GM10266 (cell line): ENCODE measurements at regions not wholly inside any gene's neighbourhood (a gene's known extent, or its start where the extent isn't known, plus 50 kb on each side); places are given as distances from the start of the nearest gene placed in this dataset.

ENCODE experiments used
- DNase-seq: peaks from one replicate; pipeline ENCODE4 v3.0.0; 2012; ENCODE audit errors: extremely low spot score
- TF ChIP-seq, protein P1 (sequence below): IDR thresholded peaks from 2 replicates; pipeline ENCODE4 v1.5.1; 2012; ENCODE audit warnings: mild to moderate bottlenecking, low read depth; ENCODE audit not compliant: control insufficient read depth, insufficient read depth; ENCODE audit errors: missing control alignments

DNA sequence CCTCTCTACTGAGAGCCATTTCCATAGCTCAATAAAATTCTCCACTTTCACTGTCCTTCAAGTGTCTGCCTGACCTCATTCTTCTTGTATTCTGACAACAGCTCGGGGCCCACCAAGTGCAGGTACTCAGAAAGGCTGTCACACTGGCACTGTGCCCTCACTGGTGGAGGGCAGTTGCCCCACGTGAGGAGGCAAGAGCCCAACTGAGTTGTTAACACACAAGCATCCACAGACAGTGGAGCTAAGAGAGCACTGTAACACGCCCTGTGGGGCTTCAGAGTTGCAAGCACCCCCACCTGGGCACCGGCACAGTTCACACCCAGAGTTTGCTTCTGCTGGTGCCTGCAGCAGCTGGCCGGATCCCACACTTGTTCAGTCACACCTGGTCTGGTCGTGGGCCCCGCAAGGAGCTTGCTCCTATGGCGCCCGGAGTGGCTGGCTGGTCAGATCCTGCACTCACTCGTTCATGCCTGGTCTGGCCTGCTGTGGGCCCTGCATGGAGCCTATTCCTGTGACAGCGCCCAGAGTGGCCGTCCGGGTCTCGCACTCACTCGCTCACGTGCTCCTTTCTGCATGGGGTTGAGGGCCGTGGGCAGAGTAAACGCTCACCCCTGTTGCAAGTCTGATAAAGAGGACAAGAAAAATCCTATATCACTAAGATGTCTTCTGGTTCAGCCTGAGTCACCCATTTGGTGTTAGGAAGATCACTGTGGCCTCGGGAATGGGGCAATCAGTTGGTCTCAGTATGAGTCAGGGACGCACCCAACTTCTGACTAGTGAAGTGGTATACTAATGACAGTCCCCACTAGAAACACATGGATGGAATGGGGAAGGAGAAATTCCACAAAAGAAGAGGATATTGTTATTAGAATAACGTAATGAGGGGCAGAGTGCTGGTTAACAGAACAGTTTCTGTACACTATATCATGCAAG, 87.0 kb upstream of the CCNH start:
- TF ChIP-seq, protein P1, sequence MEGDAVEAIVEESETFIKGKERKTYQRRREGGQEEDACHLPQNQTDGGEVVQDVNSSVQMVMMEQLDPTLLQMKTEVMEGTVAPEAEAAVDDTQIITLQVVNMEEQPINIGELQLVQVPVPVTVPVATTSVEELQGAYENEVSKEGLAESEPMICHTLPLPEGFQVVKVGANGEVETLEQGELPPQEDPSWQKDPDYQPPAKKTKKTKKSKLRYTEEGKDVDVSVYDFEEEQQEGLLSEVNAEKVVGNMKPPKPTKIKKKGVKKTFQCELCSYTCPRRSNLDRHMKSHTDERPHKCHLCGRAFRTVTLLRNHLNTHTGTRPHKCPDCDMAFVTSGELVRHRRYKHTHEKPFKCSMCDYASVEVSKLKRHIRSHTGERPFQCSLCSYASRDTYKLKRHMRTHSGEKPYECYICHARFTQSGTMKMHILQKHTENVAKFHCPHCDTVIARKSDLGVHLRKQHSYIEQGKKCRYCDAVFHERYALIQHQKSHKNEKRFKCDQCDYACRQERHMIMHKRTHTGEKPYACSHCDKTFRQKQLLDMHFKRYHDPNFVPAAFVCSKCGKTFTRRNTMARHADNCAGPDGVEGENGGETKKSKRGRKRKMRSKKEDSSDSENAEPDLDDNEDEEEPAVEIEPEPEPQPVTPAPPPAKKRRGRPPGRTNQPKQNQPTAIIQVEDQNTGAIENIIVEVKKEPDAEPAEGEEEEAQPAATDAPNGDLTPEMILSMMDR: no peak
- DNase-seq: no peak
